ENCODE measurements at regions not wholly inside any gene's neighbourhood (a gene's known extent, or its start where the extent isn't known, plus 50 kb on each side); places are given as distances from the start of the nearest gene placed in this dataset.

GRCh38 chr12:75658286-75658685 lies 146.9 kb upstream of the KRR1 start:
- TF ChIP-seq ISL1 (CRISPR knock-in tag; IDR thresholded peaks at IDR 0.05) (no peak), CREB5 (CRISPR knock-in tag; IDR thresholded peaks at IDR 0.05; ENCODE audit: low read depth) (no peak), ZFP3 (CRISPR knock-in tag; IDR thresholded peaks at IDR 0.05) (no peak), TOX (CRISPR knock-in tag; IDR thresholded peaks at IDR 0.05; ENCODE audit: borderline replicate concordance) (no peak), ZNF70 (CRISPR knock-in tag; IDR thresholded peaks at IDR 0.05) (no peak), ZNF565 (CRISPR knock-in tag; conservative IDR thresholded peaks at IDR 0.05; ENCODE audit: low read depth) (no peak), POU6F1 (CRISPR knock-in tag; IDR thresholded peaks at IDR 0.05; ENCODE audit: borderline replicate concordance, low read depth) (no peak), ZC3H10 (CRISPR knock-in tag; IDR thresholded peaks at IDR 0.05) (no peak), TSHZ2 (CRISPR knock-in tag; IDR thresholded peaks at IDR 0.05) (no peak), RARB (CRISPR knock-in tag; IDR thresholded peaks at IDR 0.05) (no peak), PATZ1 (CRISPR knock-in tag; IDR thresholded peaks at IDR 0.05; ENCODE audit: borderline replicate concordance) (no peak), SNAI2 (CRISPR knock-in tag; IDR thresholded peaks at IDR 0.05) (no peak), BACH2 (CRISPR knock-in tag; IDR thresholded peaks at IDR 0.05; ENCODE audit: borderline replicate concordance) (no peak)

Measured in SK-N-SH treated with all-trans-retinoic acid at 6 μM for 48 hours (cell line).